ENCODE measurements at regions not wholly inside any gene's neighbourhood (a gene's known extent, or its start where the extent isn't known, plus 50 kb on each side); places are given as distances from the start of the nearest gene placed in this dataset.
"Not testable (repeated sequence)": the region's sequence is repeated elsewhere in the genome, so short reads cannot be mapped to it uniquely, and the experiment has no call there.

- TF ChIP-seq CTCF (IDR thresholded peaks at IDR 0.05), result no peak
- H3K36me3 ChIP-seq, result no peaks in the 10 kb centered on the region
- H3K4me3 ChIP-seq, result no peak overlapping the region
- no peaks in the 10 kb centered on the region for H3K4me1 ChIP-seq
- no peaks in the 10 kb centered on the region for H3K9me3 ChIP-seq
- DNase-seq (no peak), ATAC-seq (no peak)
- H3K27ac ChIP-seq, result no peak overlapping the region
- no peaks in the 10 kb centered on the region for H3K27me3 ChIP-seq
- intact Hi-C loops (cut with DNase I), result no loop called here
These were observed 1095.8 kb downstream of the UQCRFS1 start for GRCh38 chr19:28117143-28117542.

- H3K36me3 ChIP-seq; H3K27me3 ChIP-seq; H3K4me3 ChIP-seq; H3K4me1 ChIP-seq; H3K9me3 ChIP-seq; intact Hi-C loops (cut with DNase I); DNase-seq; ATAC-seq; H3K27ac ChIP-seq: not testable (repeated sequence)
- 91 to 93% methylated on average over 4 of the region's 4 CpGs for WGBS, 2 donors
These were observed 1096.6 kb downstream of the UQCRFS1 start for GRCh38 chr19:28116379-28116778.

GRCh38 chr19:28103921-28104320 lies 1109.0 kb downstream of the UQCRFS1 start:
- no peak for TF ChIP-seq CTCF (IDR thresholded peaks at IDR 0.05)
- intact Hi-C loops (cut with DNase I), result no loop called here
- no peak overlapping the region for H3K27ac ChIP-seq
- no peaks in the 10 kb centered on the region for H3K4me1 ChIP-seq
- no peak overlapping the region for H3K4me3 ChIP-seq
- 51 to 57% methylated on average over 3 of the region's 3 CpGs for WGBS, 2 donors
- no peak for DNase-seq
- no peaks in the 10 kb centered on the region for H3K36me3 ChIP-seq
- peaks cover 0 to 11% (median 0%) of the 10 kb centered on the region in 7 donors for H3K27me3 ChIP-seq
- peaks cover 0 to 4% (median 0%) of the 10 kb centered on the region in 11 donors for H3K9me3 ChIP-seq
- no peak for ATAC-seq

GRCh38 chr19:28084659-28085157 lies 1128.2 kb downstream of the UQCRFS1 start:
- not testable (repeated sequence) for H3K27ac ChIP-seq

GRCh38 chr19:28076628-28077027 lies 1136.3 kb downstream of the UQCRFS1 start:
- intact Hi-C loops (cut with DNase I), result no loop called here
- peaks cover 0 to 17% (median 0%) of the 10 kb centered on the region in 11 donors for H3K9me3 ChIP-seq
- H3K27ac ChIP-seq, result no peak overlapping the region
- 78 to 79% methylated on average over 4 of the region's 4 CpGs for WGBS, 2 donors
- H3K4me1 ChIP-seq, result no peaks in the 10 kb centered on the region
- DNase-seq (no peak), ATAC-seq (no peak)
- no peaks in the 10 kb centered on the region for H3K36me3 ChIP-seq
- TF ChIP-seq CTCF (IDR thresholded peaks at IDR 0.05), result no peak
- H3K4me3 ChIP-seq, result no peak overlapping the region
- H3K27me3 ChIP-seq, result peaks cover 0 to 12% (median 0%) of the 10 kb centered on the region in 7 donors

More at GRCh38 chr19:28084659-28085157, 1128.2 kb downstream of the UQCRFS1 start:
- ATAC-seq; DNase-seq; H3K4me1 ChIP-seq; H3K27me3 ChIP-seq; H3K4me3 ChIP-seq; H3K36me3 ChIP-seq; intact Hi-C loops (cut with DNase I): not testable (repeated sequence)
- H3K9me3 ChIP-seq, result peaks cover 0 to 19% (median 0%) of the 10 kb centered on the region in 11 donors
- WGBS, 2 donors, result 43 to 91% methylated on average over 1 of the region's 1 CpG

Measured in heart right ventricle (tissue), 16 donors.